ENCODE measurements at regions not wholly inside any gene's neighbourhood (a gene's known extent, or its start where the extent isn't known, plus 50 kb on each side); places are given as distances from the start of the nearest gene placed in this dataset.

GRCh38 chr7:340979-341694 is 51.2 kb downstream of the FOXL3 start:
- no peak for TF ChIP-seq CTCF (IDR thresholded peaks at IDR 0.05; ENCODE audit: borderline replicate concordance, control extremely low read depth, extremely low read depth, insufficient read depth, missing control alignments)
- in situ Hi-C loops (cut with MboI; ENCODE audit: low sequenced_read_pairs, unreplicated experiment): no loop called here

GRCh38 chr7:341841-342638 is 52.1 kb downstream of the FOXL3 start:
- TF ChIP-seq CTCF (IDR thresholded peaks at IDR 0.05; ENCODE audit: borderline replicate concordance, control extremely low read depth, extremely low read depth, insufficient read depth, missing control alignments): no peak
- DNase-seq (ENCODE audit: low spot score): no peak
- in situ Hi-C loops (cut with MboI; ENCODE audit: low sequenced_read_pairs, unreplicated experiment): no loop called here

More at GRCh38 chr7:340979-341694, 51.2 kb downstream of the FOXL3 start:
- no peak for DNase-seq (ENCODE audit: low spot score)

DNA sequence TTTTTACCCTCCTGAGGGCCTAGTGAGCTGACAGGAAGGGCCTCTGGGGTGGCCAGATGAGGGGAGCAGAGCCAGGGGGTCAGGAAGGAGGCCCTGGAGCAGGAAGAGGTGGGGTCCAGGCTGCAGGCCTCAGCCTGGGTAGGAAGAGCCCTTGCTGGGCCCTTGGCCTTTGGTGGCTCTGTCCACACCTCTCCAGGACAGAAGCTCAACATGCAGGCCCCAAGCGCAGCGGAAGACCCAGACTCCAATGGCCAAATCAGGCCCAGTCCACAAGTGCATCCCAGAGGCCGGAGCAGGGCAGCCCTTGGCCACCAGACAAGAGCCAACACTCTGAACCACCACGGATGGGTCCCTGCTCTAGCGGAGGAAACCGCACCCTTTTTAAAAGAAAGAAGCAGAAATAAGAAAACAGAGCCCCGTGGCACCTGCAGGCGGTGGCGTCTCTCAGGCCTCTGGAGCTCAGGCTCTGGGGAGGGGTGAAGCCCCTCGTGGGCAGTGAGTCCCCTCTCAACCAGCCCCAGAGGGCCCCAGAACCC is 52.8 kb downstream of the FOXL3 start:
- in situ Hi-C loops (cut with MboI; ENCODE audit: low sequenced_read_pairs, unreplicated experiment): no loop called here
- no peak for TF ChIP-seq CTCF (IDR thresholded peaks at IDR 0.05; ENCODE audit: borderline replicate concordance, control extremely low read depth, extremely low read depth, insufficient read depth, missing control alignments)
- no peak for DNase-seq (ENCODE audit: low spot score)

DNA sequence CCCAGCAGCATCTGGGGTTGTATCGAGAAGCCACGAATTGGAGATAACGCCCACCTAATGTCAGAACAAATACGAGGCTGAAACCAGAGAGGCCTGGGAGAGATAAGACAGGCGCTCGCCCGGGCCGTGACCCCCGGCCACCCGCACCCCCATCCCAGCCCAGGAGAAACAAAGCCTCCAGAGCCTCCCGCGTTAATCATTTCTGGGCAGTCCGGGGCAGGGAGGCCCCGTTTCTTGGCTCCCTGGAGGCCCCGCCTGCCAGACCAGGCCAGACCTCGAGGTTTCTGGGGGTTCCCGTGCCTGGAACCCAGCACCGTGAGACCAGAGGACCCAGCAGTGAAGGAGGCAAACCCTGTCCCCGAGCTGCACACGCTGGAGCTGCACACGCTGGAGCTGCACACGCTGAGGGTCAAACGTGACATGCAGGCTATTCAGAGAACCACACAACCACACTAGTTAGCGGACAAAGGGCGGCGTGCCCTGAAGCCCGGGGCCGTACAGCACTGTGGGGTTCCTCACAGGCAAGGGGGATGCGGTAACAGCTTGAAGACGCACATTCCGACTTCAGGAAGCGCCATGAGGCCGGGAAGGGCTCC is 53.4 kb downstream of the FOXL3 start:
- no peak for TF ChIP-seq CTCF (IDR thresholded peaks at IDR 0.05; ENCODE audit: borderline replicate concordance, control extremely low read depth, extremely low read depth, insufficient read depth, missing control alignments)
- in situ Hi-C loops (cut with MboI; ENCODE audit: low sequenced_read_pairs, unreplicated experiment): no loop called here
- no peak for DNase-seq (ENCODE audit: low spot score)

- DNase-seq (ENCODE audit: low spot score): no peak
- in situ Hi-C loops (cut with MboI; ENCODE audit: low sequenced_read_pairs, unreplicated experiment): no loop called here
- TF ChIP-seq CTCF (IDR thresholded peaks at IDR 0.05; ENCODE audit: borderline replicate concordance, control extremely low read depth, extremely low read depth, insufficient read depth, missing control alignments): no peak
Observed at GRCh38 chr7:343864-344607, 54.1 kb downstream of the FOXL3 start.

GRCh38 chr7:344608-344994 is 54.6 kb downstream of the FOXL3 start:
- in situ Hi-C loops (cut with MboI; ENCODE audit: low sequenced_read_pairs, unreplicated experiment): no loop called here
- no peak for TF ChIP-seq CTCF (IDR thresholded peaks at IDR 0.05; ENCODE audit: borderline replicate concordance, control extremely low read depth, extremely low read depth, insufficient read depth, missing control alignments)
- no peak for DNase-seq (ENCODE audit: low spot score)

Measured in GM13976 (cell line).